ENCODE measurements at regions not wholly inside any gene's neighbourhood (a gene's known extent, or its start where the extent isn't known, plus 50 kb on each side); places are given as distances from the start of the nearest gene placed in this dataset.

DNA sequence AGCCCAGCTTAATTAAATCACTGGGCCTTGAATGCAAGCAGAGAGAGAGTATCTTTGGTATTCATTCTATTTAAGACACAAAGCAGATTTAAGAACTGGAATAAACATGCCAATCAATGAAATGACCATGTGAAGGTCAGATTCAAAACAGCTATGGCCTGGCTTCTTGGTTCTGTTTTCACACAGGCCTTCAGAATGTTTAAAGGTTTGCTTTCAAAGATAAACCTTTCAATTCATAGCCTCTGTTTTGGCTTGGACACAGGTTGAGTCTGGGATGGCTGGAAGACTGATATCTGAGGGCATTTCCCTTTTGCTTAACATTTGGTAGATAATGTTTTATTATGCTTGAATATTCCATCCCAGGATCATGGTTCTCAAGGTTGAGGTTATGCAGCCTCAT is 244.4 kb upstream of the KBTBD8 start:
- no peak for DNase-seq

DNA sequence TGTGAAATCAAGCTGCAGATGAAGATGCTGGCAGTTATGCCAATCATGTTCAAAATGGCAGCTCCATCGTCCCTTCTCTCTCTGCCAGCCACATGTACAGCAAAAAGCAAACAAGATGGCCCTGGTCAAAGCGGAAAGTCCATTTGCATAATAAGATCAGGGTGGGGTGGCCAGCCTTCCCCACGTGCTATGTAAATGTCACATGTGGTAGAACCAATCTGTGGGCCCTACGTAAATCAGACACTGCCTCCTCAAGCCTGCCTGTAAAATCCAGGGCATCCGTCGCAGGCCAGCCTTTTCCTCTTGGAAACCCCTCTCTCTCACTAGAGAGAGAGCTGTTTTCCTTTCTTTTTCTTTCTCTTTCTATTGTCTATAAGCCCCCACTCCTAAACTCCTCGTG is 243.5 kb upstream of the KBTBD8 start:
- no peak for DNase-seq

DNA sequence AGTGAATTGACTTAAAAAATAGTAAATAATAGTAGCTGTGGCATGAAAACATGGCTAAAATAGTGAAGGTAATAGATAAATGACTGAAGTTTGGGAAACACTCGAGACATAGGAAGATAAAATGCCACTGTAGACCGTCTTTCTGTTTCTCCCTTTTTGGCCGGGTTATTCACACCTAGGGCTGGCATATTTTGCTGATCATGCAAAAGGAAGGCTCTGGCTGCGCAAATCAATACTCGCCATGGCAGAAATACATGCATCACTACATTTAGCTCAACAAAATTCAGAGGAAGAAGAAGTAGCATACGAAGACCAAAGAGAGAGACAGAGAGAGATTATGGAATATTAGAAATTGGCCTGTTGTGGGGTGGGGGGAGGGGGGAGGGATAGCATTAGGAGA is 242.2 kb upstream of the KBTBD8 start:
- DNase-seq, result no peak

DNA sequence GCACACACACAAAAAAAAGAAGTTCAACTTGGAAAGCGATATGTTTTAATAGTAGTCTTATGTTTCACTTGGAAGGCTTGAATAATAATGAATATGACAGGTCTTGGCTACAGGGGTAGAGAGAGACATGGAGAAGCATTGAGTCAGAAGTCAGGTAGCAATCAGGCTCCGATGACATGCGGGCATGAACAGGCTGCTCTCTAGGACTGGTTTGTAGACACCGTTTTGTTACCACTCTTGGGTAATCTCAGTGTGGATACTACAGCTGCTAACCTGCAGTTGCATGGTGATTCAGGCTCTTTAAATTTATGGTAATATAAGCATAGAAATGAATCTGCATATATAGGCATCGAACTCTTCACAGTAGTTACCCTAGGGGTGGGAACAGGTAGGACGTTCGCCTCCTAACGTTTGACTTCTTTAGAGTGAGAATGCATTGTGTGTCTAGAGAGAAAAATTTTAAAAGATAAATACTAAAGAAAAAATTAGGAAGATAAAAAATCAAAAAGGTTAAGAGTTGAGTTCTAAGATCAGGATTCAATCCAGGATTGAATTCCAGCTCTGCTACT is 241.6 kb upstream of the KBTBD8 start:
- no peak for DNase-seq

DNA sequence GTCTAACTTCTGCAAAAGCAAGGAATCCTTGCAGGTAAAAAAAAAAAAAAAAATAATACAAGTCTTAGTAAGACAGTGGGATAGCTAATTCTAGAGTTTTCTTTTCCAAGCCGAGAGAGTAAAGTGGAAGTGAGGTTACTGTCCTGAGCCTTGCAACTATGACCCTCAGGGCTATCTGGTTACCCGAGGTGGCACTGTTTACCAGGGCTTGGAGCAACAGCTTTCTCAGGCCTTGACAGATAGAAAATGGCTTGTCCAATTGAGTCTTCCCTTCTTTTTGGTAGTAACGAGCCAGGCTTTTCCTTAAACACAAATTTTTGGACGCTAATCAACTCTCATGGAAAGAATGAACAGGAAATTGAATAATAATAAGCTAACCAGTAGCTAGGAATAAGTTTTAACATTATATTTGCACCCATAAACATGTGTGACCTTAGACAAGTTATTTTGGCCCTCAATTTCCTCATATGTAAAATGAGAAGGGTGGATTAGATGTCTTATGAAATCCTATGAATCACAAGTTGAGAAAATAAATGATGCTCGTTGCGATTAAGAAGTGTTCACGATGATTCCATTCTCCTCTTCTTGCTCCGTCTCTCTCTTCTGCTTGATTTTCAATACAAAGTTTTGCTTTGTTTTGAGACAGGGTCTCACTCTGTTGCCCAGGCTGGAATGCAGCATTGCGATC is 236.9 kb upstream of the KBTBD8 start:
- DNase-seq, result no peak

DNA sequence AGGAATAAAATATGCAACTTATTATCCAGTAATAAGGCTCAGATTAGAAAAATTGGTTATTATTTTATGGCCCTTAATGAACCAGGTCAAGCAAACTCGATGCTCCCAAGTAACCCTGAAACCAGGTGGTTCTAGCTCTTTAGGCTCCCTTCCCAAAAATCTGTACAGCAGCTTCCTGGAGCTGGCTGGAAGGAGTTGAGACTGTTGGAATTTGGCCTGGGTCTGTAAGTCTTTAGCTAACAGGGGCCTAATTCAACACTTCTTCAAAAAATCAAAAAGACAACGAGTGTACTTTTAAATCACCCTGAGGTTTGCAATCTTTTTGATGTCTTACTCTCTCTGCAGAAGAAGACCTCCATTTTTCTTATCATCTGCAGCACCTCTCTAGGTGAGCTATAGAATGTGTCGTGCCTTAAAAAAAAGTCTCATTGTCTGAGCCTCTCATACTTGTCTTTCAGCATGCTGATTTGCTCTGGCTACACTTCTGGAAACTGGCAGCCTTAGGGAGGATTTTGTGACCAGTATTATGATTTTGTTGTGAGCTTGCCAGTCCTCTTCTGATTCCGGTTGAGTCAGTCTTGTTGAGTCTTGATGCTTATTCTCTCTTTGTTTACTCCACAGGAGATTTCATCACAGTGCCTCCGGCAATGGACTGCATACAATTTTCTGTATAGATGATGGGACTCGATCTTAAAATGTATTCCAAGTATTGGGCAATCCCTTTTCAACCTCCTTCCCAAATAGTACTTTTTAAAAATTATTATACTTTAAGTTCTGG is 235.0 kb upstream of the KBTBD8 start:
- DNase-seq, result no peak

DNA sequence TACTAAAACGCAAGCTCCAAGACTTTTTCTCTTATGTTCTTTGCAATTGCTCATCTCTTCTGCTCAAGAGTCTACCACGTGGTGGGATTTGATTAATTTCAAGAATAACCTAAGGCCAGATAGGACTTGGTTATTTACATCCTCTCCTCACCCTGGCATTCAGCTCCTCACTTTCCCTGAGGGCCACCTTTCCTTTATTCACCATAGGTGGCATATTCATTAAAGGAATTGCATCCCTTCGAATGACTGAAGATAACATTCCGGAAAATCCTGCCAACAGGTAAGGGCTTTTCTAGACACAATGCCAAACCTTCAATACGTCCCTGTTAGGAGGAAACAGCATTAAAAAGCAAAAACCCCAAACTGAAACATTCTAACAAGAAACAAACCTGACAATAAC is 220.0 kb upstream of the KBTBD8 start:
- no peak for DNase-seq

DNA sequence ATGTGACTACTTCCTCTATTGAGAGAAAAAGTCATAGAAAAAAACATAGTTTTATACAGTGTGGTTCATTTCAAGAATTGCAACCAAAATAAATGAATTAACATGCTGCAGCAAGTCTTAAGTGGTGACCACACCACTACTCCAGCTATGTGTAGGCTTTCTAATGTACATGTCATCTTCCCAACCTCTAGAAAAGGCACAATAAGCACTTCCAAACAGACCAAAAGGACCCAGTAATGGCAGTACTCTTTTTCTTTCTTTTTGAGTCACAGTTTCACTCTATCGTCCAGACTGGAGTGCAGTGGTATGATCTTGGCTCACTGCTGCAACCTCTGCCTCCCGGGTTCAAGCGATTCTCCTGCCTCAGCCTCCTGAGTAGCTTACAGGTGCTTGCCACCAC is 219.3 kb upstream of the KBTBD8 start:
- no peak for DNase-seq

DNA sequence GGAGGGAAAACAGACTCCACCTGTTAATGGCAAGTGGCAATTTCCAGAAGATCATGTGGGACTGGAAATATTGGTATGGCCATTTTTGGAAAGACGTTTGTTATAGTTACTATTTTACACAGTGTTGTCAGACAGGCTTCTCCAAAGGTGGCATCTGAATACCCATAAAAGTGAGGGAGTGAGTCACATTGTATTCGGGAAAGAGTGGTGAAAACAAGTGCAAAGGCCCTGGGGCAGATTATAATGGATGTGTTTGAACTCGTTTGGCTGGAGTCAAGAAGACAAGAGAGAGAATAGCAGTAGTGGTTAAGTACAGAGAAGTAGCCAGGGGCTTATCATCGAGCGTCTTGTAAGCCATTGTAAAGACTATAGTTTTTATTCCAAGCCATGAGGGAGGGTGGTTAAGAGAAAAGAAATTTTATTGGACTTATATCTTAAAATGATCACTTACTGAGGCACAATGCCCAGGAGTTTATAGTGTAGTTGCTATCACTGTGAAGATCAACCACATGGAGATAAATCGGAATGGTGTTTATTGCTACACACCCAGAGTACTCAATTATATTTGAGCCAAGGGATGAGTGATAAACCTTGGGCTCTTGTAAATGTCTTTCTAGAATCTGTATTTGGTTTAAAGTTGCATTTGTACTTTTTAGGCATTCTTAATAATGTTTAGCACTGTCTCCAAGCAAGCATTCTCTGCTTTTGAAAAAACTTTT is 212.8 kb upstream of the KBTBD8 start:
- no peak for DNase-seq

DNA sequence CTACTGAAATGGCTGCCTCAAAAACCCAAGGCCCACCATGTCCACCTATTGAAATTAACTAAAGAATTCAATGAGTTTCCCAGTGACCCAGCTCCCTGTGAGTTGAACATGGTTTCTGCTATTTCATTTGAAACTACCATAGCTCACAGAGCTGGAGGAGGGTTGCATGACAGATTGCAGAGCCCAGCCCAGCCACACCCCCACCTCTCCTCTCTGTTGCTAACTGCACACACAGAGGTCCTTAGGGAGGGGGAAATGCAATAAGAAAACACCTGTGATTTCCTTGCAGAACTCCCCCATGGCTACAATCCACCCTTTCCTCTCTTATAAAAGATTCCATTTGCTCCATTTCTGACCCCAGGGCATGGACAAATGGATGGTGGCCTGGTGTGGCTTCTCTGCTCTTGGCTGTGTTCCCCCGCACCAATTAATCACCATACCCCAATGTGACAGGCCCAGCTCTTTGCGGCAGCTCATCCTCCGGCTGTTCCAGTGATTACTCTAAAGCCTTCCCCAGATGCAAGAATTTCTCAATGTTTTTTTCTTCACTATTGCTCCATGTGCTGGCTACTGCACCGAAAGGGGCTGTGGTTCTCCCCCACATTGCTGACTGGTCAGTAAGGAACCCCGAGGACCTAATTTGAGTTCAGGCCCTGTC is 208.4 kb upstream of the KBTBD8 start:
- no peak for DNase-seq

DNA sequence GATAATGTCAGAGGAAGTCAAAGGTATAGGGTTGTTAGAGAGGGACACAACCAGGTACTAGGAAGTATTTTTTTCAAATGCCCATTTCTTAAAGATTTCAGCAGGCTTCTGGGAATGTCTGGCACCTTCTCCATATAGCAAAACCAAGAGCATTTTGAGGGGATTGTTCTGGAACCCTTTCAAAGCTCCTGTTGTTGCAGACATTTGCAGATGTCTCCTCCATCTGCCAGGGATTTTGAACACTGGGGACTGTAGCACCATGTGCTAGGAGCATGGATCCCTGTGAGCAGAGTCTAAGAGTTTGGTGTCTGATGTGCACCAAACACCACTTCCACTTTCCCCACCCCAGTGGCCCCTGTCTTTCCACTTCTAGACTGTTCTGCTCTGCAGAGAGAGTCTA is 206.0 kb upstream of the KBTBD8 start:
- no peak for DNase-seq

DNA sequence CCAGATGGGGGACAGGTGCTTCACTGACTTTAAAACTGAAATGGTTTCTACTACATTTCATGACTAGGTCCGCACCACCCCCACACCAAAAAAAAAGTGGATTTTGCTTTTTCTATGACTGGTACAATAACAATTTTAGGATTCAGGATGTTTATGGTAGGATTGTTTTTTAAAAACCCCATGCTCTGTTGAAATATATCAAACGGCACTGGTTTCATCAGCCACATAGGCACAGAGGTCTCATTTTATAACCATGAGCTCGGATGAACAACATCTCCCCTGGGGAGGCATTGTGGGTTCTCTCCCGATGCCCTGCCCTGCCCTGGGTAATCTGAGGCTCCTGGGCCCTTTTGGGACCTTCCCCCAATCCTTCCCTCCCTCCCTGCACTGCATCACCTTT is 202.7 kb upstream of the KBTBD8 start:
- DNase-seq, result no peak

DNA sequence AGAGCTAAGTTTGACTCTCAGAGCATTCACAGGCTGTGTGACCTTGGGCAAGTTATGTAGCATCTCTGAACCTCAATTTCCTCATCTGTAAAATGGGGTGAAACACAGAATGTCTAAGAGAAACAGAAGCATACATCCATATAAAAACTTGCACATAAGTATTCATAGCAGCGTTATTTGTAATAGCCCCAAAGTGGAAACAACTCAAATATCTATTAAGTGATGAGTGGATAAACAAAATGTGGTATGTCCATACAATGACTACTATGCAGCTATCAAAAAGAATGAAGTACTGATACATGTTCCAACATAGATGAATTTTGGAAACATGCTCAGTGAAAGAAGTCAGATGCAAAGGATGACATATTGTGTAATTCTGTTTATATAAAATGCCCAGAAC is 201.8 kb upstream of the KBTBD8 start:
- no peak for DNase-seq

DNA sequence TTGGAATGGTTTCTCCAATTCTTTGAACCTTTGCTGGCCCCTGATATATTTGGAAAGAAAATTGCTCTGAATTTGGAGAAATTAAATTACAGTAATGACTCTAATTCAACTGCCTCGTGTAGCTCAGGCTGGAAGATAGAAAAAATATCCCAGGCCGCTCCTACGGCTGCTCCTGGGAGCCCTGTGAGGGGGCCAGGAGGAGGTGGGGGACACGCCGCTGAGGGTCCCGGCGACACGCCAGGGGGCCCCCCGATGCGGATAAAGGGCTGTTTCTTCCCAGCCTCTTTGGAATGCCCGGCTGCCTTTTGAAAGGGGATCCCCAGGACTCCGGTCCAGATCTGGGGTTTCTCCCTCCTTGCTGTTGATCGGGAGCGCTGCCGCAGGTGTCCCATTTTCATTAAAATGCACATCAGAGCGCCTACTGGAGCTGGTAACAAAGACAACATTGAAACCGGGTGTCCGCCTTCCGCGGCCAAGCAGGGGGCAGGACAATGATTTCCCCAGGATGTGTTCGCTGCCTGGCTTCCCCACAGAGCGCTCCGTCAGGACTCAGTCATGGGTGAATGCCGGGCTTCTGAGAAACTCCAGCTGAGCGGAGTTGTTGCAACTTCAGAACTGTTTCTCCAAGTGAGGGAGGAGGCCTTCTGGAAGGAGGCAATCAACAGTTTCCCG is 200.1 kb upstream of the KBTBD8 start:
- no peak for DNase-seq

DNA sequence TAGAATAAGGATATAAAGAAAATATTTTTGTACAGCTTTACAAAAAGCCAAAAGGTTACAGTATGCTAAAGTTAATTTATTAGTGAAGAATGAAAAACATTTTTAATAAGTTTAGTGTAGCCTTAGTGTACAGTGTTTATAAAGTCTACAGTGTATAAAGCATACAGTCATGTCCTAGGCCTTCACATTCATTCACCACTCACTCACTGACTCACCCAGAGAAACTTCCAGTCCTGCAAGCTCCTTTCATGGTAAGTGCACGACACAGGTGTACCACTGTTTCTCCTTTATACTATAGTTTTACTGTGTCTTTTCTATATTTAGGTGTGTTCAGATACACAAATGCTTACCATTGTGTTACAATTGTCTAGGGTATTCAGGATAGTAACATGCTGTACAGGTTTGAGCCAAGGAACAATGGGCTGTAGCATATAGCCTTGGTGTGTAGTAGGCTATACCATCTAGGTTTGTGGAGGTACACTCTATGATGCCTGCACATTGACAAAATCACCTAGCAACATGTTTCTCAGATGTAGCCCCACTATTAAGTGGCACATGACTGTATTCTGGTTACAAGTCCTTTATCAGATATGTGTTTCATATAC is 197.1 kb upstream of the KBTBD8 start:
- no peak for DNase-seq

DNA sequence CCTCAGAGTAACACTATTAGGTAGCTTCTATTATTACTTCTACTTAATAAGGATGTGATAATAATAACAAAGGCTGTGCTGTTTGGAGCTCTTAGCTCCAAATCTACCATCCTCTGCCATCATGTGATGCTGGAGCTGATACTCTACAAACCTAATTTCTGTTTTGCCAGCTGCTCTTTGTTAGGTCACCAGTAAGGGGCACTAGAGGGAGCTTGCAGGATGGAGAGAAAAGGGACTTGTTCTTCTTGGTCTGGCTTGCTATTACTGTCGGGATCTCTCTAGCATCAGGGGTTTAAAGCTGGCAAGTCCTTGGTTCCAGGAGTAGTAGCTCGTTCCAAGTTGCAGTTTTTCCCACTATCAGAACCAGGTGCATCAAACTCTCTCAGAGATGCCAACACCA is 194.9 kb upstream of the KBTBD8 start:
- no peak for DNase-seq

DNA sequence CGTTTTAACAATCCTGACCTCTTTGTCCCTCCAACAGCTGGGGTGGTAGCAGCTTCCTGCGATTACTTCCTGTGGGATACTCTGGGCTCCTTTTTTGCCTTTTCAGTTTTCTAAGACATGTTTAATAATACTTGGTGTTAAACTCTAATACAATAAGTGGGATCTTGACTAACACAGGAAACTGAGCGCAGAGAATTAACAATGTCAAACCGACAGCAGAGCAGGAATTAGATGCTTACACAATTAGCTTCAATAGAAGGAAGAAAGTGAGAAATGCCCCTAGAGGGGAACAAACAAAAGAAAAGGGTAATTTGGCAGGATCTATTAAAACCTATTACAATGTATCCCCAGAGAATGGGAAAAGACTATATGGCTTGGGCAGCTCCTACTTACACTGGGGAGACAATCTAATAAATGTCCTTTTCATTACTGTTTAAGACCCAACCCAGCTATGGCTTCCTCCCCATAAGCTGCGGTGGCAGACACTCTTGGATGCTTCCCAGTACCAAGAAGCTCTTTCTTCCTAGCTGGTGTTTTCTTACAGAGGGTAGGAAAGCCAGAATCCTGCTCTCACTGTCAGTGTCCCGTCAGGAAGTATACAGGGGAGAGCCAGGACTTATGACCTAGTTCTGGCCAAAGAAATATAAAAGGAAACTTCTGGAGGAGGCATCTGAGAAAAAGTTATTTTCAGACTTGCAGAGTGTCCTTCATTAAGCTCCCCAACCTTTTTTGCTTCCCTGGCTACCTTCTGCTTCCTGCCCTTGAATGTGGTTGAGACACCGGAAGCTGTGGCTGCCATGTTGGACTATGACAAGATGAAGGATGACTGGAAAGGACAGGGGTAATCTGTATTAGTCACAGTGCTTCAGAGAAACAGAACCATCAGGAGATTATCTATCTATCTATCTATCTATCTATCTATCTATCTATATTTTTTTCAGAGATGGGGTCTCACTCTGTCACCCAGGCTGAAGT is 194.1 kb upstream of the KBTBD8 start:
- no peak for DNase-seq

DNA sequence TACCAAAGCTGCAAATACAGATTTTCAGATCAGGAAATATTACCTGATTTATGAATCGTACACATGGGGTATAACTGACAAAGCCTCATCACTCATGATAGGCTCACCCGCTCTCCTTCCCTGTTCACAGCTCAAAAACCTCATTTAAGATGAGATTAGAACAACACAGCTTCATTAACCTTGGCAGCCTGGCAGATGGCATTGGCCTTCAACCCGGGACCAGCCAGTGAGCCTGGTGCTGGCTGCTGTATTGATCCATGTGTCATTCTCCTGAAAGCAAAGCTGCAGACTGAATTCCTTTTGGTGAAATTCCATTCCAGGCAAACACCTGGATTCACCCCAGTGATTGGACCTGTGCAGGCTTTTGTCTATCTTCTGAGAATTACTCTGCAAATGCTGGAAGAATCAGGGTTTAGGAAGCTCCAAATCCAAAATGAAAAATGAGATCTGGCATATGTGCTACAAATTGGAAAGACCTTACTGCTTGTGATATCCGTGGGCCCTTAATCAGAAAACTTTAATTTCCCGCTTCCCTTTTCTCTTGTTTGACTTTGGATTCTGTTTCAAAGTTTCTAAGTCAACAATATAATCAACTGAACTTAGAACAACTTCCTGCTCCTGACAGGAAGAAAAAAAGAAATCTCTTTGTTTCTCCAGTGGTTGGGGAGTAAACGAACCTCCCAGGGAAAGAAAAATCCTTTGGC is 189.1 kb upstream of the KBTBD8 start:
- DNase-seq, result no peak

DNA sequence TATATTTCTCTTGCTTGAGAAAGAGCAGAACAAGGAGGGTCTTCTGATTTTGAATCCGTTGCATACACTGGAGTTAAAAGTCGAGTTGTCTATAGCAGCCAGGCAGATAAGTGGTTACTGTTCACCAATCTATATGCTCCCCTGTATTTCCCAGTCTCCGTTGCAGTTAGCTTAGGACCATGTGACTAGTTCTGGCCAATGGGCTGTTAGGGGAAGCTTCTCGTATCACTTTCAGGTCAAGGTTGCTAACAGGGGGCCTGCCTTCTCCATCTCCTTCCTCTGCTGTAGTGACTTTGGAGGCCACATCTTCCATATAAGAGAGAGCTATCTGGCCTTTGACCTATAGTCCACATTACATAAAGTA is 188.5 kb upstream of the KBTBD8 start:
- no peak for DNase-seq

DNA sequence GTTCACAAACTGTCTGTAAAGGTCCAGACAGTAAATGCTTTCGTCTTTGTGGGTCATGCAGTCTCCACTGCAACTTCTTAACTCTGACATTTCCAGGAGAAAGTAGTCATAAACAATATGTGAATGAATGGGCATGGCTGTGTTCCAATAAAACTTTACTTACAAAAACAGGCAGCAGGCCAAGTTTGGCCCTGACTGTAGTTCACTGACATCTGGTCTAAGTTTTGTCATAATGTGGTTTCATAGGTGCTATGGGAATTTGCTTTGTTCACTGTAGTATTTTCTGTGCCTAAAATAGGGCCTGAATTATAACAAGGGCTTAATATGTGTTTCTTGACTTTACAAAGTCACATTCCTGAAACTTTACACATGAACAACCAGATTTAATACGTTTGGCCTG is 186.0 kb upstream of the KBTBD8 start:
- DNase-seq, result no peak

Measured in NCI-H2029 treated with DMSO at 0.1 percent for 48 hours (cell line).